Chondrocyte (in vitro differentiated cells): ENCODE measurements at regions not wholly inside any gene's neighbourhood (a gene's known extent, or its start where the extent isn't known, plus 50 kb on each side); places are given as distances from the start of the nearest gene placed in this dataset.

Experiments used
- DNase-seq: peaks from one replicate; pipeline ENCODE4 v3.0.0; 2021; ENCODE audit warnings: mixed read lengths, low spot score
- H3K27ac Mint-ChIP-seq: one replicate; pipeline ENCODE4 v1.8.0; 2021; ENCODE audit warnings: mild to moderate bottlenecking, moderate library complexity, mixed read lengths; ENCODE audit not compliant: unreplicated experiment
- H3K27me3 Mint-ChIP-seq: 2 replicates; pipeline ENCODE4 v1.8.0; 2021; ENCODE audit warnings: low read depth, mixed read lengths
- H3K36me3 Mint-ChIP-seq: 2 replicates; pipeline ENCODE4 v1.8.0; 2021; ENCODE audit warnings: low read depth, mixed read lengths
- H3K4me1 Mint-ChIP-seq: 2 replicates; pipeline ENCODE4 v1.8.0; 2021; ENCODE audit warnings: low read depth, mild to moderate bottlenecking, mixed read lengths
- H3K4me3 Mint-ChIP-seq: one replicate; pipeline ENCODE4 v1.8.0; 2021; ENCODE audit warnings: mild to moderate bottlenecking, moderate library complexity, mixed read lengths; ENCODE audit not compliant: unreplicated experiment
- H3K9me3 Mint-ChIP-seq: 2 replicates; pipeline ENCODE4 v1.8.0; 2021; ENCODE audit warnings: low read depth, mixed read lengths
- TF ChIP-seq, protein P1 (sequence below): fragments of 200-600 bp; sonication (generic); IDR thresholded peaks from 2 replicates; pipeline ENCODE4 v1.5.0; 2021; ENCODE audit warnings: antibody characterized with exemption, mild to moderate bottlenecking, moderate library complexity

DNA sequence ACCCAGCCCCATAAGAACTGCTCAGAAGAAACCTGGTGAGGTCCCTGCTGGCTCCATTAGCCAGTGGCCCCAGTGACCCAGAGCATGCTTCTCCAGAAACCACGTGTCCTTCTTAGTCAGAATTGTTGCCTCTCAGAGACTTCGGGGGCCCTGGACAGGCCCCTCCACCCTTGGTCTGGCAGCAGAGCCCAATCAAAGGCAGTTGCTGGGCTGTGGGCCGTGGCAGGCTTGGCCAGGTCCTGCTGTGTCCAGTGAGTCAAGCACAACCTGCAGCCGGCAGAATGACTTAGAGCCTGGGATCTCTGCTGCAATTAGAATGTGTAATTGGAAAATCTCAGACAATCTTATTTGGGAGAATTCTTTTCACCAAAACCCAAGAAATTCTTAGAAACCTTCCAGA lies 502.0 kb upstream of the KLF4 start:
- DNase-seq, result no peak
- H3K4me3 Mint-ChIP-seq, result no peak overlapping the region
- H3K27me3 Mint-ChIP-seq, result peaks cover 9% of the 10 kb centered on the region
- TF ChIP-seq, protein P1, sequence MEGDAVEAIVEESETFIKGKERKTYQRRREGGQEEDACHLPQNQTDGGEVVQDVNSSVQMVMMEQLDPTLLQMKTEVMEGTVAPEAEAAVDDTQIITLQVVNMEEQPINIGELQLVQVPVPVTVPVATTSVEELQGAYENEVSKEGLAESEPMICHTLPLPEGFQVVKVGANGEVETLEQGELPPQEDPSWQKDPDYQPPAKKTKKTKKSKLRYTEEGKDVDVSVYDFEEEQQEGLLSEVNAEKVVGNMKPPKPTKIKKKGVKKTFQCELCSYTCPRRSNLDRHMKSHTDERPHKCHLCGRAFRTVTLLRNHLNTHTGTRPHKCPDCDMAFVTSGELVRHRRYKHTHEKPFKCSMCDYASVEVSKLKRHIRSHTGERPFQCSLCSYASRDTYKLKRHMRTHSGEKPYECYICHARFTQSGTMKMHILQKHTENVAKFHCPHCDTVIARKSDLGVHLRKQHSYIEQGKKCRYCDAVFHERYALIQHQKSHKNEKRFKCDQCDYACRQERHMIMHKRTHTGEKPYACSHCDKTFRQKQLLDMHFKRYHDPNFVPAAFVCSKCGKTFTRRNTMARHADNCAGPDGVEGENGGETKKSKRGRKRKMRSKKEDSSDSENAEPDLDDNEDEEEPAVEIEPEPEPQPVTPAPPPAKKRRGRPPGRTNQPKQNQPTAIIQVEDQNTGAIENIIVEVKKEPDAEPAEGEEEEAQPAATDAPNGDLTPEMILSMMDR, result no peak
- H3K9me3 Mint-ChIP-seq, result no peaks in the 10 kb centered on the region
- H3K4me1 Mint-ChIP-seq, result no peaks in the 10 kb centered on the region
- H3K36me3 Mint-ChIP-seq, result no peaks in the 10 kb centered on the region
- no peak overlapping the region for H3K27ac Mint-ChIP-seq

DNA sequence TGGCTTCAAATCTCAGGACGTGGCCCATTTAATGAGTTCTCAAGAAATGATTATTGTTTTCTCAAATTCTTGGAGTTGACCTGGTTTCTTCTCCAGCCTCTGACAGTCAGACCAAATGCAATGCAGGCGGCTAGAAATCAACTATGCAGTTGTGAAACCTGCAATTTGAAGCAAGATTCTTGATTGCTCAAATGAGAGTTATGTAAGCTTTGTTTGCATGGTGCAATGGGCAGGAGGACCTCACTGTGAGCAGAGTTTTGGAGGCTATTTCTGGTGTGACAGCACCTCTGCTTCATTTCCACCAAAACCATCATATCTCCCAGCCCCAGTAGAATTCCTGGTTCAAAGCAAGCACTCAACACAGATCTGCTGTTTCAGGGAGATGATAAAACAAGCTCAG lies 500.0 kb upstream of the KLF4 start:
- H3K4me3 Mint-ChIP-seq, result no peak overlapping the region
- no peak overlapping the region for H3K27ac Mint-ChIP-seq
- DNase-seq, result no peak
- H3K27me3 Mint-ChIP-seq, result peaks cover 4% of the 10 kb centered on the region
- no peaks in the 10 kb centered on the region for H3K9me3 Mint-ChIP-seq
- TF ChIP-seq, protein P1, result no peak
- no peaks in the 10 kb centered on the region for H3K36me3 Mint-ChIP-seq
- H3K4me1 Mint-ChIP-seq, result no peaks in the 10 kb centered on the region

DNA sequence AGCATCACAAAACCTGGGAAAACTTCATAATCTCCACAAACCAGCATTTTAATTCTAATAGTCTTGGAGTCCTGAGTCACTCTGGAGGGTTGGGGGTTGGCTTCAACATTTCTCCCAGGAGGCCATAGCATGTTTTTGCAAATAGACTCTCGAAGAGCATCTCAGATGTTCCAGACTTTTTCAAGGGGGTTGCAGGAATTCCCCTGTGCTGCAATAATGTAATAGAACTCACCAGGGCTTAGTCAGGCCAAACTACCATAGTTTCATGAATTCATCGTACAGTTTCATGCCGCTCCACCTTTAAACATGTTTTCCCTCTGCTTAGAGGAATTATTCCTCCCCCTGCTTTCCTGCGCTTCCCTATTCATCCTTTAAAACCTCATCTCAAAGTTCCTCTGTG lies 499.5 kb upstream of the KLF4 start:
- no peak overlapping the region for H3K4me3 Mint-ChIP-seq
- no peak for DNase-seq
- no peaks in the 10 kb centered on the region for H3K36me3 Mint-ChIP-seq
- H3K27ac Mint-ChIP-seq, result no peak overlapping the region
- no peaks in the 10 kb centered on the region for H3K4me1 Mint-ChIP-seq
- H3K27me3 Mint-ChIP-seq, result peaks cover 4% of the 10 kb centered on the region
- TF ChIP-seq, protein P1, result no peak
- no peaks in the 10 kb centered on the region for H3K9me3 Mint-ChIP-seq

DNA sequence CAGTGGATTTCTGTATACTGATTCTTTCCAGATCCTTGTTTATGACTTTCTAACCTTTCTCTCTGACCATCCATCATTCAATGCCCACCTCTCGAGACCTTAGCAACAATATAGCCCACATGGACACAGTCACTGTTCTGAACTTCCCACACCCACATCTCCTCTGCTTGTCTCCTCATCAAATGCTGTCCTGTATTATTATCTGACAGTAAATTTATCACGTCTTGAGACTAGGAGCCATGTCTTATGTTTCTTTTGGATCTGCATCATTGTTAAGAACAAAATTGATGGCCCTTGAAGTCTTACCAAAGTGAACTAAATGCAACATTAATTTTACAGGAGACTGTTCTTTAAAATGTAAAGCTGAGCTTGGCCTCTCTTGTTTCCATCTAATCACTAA lies 495.4 kb upstream of the KLF4 start:
- Mint-ChIP-seq H3K4me1 (peaks cover 5% of the 10 kb centered on the region), H3K36me3 (no peaks in the 10 kb centered on the region), H3K27ac (no peak overlapping the region), H3K4me3 (no peak overlapping the region), H3K27me3 (no peaks in the 10 kb centered on the region), H3K9me3 (no peaks in the 10 kb centered on the region)
- DNase-seq, result no peak
- TF ChIP-seq, protein P1, result no peak

DNA sequence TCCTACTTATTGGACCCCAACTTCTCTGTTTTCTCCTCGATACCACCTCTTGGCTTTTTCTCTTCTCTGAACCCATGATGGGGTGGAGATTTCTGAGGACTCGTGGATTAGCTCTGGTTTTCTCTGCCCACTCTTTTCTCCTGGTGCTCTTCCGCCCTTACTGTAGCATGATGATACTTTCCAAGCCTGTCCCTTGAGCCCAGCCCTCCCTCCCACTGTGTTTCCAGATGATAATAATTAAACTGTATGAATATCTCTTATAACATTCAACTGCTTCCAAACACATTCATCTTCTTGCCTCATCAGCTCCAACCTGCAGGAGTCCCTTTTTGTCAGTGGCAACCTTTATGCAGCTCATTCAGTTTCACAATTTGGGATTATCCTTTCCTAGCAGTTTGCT lies 494.2 kb upstream of the KLF4 start:
- TF ChIP-seq, protein P1, result no peak
- no peak for DNase-seq
- Mint-ChIP-seq H3K27ac (no peak overlapping the region), H3K36me3 (no peaks in the 10 kb centered on the region), H3K9me3 (no peaks in the 10 kb centered on the region), H3K4me3 (no peak overlapping the region), H3K27me3 (no peaks in the 10 kb centered on the region), H3K4me1 (peaks cover 5% of the 10 kb centered on the region)
